ENCODE measurements at regions not wholly inside any gene's neighbourhood (a gene's known extent, or its start where the extent isn't known, plus 50 kb on each side); places are given as distances from the start of the nearest gene placed in this dataset.
A peak's percentile ranks its signal among the peaks of the same experiment; 100 is the strongest.

DNA sequence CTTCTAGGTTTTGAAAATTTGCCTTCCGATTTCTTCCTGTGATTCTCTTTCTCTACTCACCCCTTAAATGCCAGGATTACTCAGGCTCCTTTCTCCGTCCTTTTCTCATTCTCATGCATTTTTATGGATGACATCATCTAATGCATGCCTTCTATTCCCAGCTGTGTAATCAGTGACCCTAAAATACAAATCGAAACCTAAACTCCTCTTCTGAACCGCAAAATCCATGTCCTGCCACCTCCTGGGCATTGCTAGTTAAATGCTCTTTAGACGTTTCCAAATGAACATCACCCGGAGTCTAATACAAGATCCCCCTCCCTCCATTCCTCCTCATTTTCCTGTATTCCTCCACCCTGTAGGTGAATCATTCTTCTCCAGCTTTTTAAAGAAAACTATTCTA is 1703.1 kb upstream of the FLRT2 start:
- no peak overlapping the region for H3K27ac ChIP-seq
- no peak overlapping the region for H3K4me3 ChIP-seq
- H3K9me3 ChIP-seq (replicated peaks in 1 of 3) = no peaks in the 10 kb centered on the region
- intact Hi-C loops (cut with DNase I) = no loop called here
- no peaks in the 10 kb centered on the region for H3K36me3 ChIP-seq (replicated peaks in 1 of 2)
- 82 to 89% (median 88%) methylated on average over 6 of the region's 6 CpGs for WGBS, 4 donors
- H3K4me1 ChIP-seq (replicated peaks in 1 of 2) = no peaks in the 10 kb centered on the region
- no peaks in the 10 kb centered on the region for H3K27me3 ChIP-seq
- no peak for TF ChIP-seq POLR2A (IDR thresholded peaks at IDR 0.05)
- TF ChIP-seq, protein P1, sequence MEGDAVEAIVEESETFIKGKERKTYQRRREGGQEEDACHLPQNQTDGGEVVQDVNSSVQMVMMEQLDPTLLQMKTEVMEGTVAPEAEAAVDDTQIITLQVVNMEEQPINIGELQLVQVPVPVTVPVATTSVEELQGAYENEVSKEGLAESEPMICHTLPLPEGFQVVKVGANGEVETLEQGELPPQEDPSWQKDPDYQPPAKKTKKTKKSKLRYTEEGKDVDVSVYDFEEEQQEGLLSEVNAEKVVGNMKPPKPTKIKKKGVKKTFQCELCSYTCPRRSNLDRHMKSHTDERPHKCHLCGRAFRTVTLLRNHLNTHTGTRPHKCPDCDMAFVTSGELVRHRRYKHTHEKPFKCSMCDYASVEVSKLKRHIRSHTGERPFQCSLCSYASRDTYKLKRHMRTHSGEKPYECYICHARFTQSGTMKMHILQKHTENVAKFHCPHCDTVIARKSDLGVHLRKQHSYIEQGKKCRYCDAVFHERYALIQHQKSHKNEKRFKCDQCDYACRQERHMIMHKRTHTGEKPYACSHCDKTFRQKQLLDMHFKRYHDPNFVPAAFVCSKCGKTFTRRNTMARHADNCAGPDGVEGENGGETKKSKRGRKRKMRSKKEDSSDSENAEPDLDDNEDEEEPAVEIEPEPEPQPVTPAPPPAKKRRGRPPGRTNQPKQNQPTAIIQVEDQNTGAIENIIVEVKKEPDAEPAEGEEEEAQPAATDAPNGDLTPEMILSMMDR (IDR thresholded peaks at IDR 0.05) = no peak
- DNase-seq = no peak

DNA sequence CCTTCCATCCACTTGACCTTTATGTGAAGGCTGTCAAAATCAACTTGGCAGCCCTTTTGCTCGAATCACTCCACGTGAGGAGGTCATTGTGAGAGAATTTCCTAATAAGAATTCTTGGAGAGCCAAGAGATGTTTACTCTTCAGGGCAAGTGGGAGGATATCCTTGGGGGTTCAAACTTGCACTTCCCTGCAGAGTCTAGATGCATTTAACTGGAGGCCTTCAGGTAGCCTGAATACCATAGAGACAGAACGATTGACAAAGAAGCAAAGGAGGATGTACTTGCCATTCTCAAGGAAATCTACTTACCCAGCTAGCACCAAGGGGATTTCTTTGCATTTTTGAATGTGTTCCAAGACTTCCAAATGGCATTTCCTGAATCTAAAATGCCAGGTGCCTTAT is 1702.6 kb upstream of the FLRT2 start:
- H3K4me3 ChIP-seq = no peak overlapping the region

DNA sequence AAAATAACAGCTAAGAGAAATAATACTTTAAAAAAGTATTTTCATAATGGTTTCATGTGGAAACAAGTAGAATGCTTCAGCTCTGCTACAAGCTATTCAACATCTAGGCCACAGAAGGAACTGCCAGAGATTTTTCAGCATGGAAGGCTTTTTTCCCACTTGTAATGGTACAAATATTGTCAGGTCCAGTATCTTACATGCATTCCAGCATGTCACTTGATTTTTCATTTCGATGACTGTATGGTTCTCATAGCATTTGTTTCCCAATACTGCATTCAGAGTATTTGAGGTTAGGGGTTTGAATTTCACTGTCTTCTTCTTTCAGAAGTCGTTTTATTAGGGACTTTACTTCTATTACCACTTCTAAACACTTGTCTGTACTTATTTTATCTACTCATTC is 1701.5 kb upstream of the FLRT2 start:
- H3K36me3 ChIP-seq (replicated peaks in 1 of 2) = no peaks in the 10 kb centered on the region
- no peaks in the 10 kb centered on the region for H3K27me3 ChIP-seq
- H3K4me1 ChIP-seq (replicated peaks in 1 of 2) = no peaks in the 10 kb centered on the region
- 75 to 87% (median 82%) methylated on average over 2 of the region's 2 CpGs for WGBS, 4 donors
- no peak overlapping the region for H3K27ac ChIP-seq
- DNase-seq = no peak
- no peak overlapping the region for H3K4me3 ChIP-seq
- intact Hi-C loops (cut with DNase I) = no loop called here
- no peaks in the 10 kb centered on the region for H3K9me3 ChIP-seq (replicated peaks in 1 of 3)
- TF ChIP-seq, protein P1 (IDR thresholded peaks at IDR 0.05) = no peak
- TF ChIP-seq POLR2A (IDR thresholded peaks at IDR 0.05) = no peak

More for the DNA sequence above, 1702.6 kb upstream of the FLRT2 start:
- intact Hi-C loops (cut with DNase I) = no loop called here
- WGBS, 4 donors = 34 to 51% (median 42%) methylated on average over 3 of the region's 3 CpGs
- TF ChIP-seq POLR2A (IDR thresholded peaks at IDR 0.05) = no peak
- TF ChIP-seq, protein P1 (IDR thresholded peaks at IDR 0.05) = no peak
- Histone ChIP-seq H3K4me1 (replicated peaks in 1 of 2) (no peaks in the 10 kb centered on the region), H3K27me3 (no peaks in the 10 kb centered on the region), H3K36me3 (replicated peaks in 1 of 2) (no peaks in the 10 kb centered on the region), H3K9me3 (replicated peaks in 1 of 3) (no peaks in the 10 kb centered on the region), H3K27ac (no peak overlapping the region)
- DNase-seq = peak in 1 of 7 donors; percentile 7

DNA sequence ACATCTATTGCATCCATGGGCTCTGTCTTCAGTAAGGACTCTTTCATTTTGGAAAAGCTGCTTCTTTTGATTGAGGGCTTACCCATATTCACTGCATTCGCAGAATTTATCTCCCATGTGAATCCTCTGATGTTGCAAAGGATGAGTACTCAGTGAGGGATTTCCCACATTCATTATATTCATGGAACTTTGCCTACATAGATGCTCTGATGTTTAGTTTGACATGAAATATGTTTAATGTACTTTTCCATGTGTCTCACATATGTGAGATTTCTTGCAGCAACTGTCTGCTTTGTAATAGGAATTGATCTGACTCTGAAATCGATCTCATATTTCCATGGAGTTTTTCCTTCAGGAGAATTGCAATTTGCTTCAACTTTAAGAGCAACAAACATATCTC is 1699.6 kb upstream of the FLRT2 start:
- intact Hi-C loops (cut with DNase I) = no loop called here
- no peak for TF ChIP-seq POLR2A (IDR thresholded peaks at IDR 0.05)
- TF ChIP-seq, protein P1 (IDR thresholded peaks at IDR 0.05) = no peak

More for the DNA sequence above, 1699.6 kb upstream of the FLRT2 start:
- 73 to 93% (median 82%) methylated on average over 2 of the region's 2 CpGs for WGBS, 4 donors
- no peak overlapping the region for H3K27ac ChIP-seq
- no peak overlapping the region for H3K4me3 ChIP-seq
- no peaks in the 10 kb centered on the region for H3K4me1 ChIP-seq (replicated peaks in 1 of 2)
- no peak for DNase-seq
- no peaks in the 10 kb centered on the region for H3K27me3 ChIP-seq
- H3K36me3 ChIP-seq (replicated peaks in 1 of 2) = no peaks in the 10 kb centered on the region
- H3K9me3 ChIP-seq (replicated peaks in 1 of 3) = no peaks in the 10 kb centered on the region
